ENCODE measurements at regions not wholly inside any gene's neighbourhood (a gene's known extent, or its start where the extent isn't known, plus 50 kb on each side); places are given as distances from the start of the nearest gene placed in this dataset.

DNA sequence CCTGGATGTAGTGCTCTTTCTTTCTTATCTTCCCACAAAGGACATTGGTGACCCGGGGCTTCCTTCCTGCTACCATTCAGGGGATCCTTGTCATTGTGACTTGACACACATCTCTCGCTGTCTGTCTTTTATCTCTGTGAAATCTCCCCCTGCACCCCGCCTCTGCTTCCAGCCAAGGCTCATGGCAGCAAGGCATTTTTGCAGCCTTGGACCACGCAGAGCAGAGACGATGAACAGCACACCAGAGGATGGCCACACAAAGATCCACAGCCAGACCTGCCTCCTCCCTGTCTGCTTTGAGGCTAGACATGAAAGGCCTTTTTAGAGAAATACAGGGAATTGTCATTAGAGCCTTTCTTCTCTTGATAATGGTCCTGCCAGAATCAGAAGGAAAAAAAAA, 549.1 kb downstream of the CDK5RAP2 start:
- no peak for FAIRE-seq

DNA sequence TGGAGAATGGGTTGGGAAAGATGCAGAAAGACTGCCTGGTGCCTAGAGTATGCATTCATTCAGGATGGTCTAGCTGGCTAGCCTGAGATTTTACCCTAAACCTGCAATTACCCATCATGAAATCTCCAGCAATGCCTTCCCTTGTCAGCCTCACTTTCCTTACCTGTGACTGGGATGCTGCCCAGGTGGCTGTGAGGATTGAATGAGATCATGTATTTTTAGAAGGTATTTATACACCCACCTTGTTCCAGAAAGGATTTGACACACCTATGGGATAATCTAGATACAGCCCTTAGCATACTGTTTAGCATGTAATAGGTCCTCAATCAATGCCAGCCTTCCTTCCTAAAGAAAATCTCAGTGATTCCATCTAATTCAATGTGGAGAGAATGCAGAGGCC, 561.4 kb downstream of the CDK5RAP2 start:
- FAIRE-seq (no peak), DNase-seq (ENCODE audit: low spot score in 2 of 2) (no peak)

More for the DNA sequence above, 549.1 kb downstream of the CDK5RAP2 start:
- DNase-seq (ENCODE audit: low spot score in 2 of 2) = no peak

DNA sequence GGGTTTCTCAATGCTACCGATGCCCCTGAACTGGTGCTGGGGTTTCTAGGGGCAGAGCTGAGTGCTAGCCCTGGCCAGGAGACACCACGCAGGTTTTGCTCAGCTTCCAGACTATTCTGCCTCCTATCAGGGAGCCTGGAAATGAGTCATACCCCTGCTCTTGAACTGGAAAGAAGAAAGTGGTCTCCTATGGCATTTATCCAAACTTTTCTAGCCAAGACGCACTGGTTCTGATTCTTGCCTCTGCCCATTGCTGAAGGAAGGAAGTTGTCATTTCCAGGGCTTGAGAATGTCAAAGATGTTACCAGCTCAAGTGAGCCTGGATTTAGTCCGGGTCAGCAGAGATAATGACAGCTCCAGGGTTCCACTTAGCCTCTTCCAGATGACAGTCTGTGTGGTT, 561.9 kb downstream of the CDK5RAP2 start:
- no peak for FAIRE-seq

DNA sequence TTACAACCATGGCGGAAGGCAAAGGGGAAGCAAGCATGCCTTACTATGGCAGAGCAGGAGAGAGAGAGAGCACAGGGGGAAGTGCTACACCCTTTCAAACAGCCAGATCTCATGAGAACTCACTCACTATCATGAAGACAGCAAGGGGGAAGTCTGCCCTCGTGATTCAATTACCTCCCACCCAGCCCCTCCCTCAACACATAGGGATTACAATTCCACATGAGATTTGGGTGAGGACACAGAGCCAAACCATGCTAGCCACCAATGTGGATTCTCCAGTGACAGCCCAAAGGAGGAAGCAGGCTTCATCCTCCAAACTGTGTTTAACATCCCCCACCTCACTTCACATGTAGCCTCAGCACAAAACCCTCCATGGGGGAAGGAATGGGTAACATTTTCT, 563.7 kb downstream of the CDK5RAP2 start:
- FAIRE-seq = no peak
- no peak for DNase-seq (ENCODE audit: low spot score in 2 of 2)

More for the DNA sequence above, 561.9 kb downstream of the CDK5RAP2 start:
- no peak for DNase-seq (ENCODE audit: low spot score in 2 of 2)

DNA sequence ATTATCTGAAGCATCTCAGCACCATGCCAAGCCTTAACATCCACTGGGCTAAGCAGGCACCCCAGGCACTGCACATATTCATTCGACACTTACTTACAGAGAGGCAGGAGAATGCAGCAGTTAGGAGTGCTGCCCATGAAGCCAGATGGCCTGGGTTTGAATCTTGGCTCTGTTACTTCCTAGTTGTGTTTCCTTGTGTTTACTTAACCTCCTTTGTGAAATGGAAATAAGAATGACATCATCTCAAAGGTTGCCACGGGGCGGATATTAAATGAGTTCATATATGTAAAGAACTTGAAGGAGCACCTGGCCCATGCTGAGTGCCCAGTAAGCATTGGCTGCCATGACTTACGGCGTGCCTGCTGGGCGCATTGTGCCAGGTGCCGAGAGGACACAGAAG, 565.2 kb downstream of the CDK5RAP2 start:
- DNase-seq (ENCODE audit: low spot score in 2 of 2) (no peak), FAIRE-seq (no peak)

DNA sequence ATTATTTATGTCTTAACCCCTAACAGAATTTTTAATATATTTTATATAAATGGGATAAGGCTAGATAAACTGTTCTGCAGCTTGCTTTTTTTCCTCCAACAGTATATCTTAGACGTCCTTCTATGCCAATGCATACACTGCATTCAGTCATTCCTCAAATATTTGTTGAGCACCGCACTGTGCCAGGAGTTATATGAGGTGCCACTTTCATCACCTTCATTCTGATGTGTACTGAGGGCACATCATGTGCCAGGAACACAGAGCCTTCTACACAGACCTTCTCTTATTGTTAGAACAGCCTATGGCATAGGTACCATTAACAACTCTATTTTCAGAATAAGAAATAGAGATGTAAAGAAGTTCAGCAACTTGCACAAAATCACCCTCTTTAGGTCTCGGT, 570.1 kb downstream of the CDK5RAP2 start:
- no peak for DNase-seq (ENCODE audit: low spot score in 2 of 2)
- FAIRE-seq = no peak

DNA sequence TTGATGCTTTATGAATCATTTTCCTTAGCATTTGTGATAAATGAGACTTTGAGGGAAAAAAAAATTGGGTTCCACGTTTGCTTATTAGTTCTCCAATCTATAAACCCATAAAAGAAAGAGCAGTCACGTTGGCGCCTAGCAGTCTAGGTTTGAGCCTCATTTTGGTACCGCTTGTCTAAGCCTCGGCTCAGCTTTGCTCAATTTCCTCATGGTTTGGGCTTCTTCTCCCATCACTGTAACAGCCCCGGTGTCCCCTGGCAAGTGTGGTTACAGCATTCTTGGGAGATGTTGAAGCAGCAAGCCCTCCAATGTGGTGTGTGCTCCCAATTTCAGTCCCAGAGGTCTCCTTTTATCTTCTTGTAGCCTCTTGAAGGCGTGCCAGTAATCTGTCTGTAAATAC, 578.4 kb downstream of the CDK5RAP2 start:
- DNase-seq (ENCODE audit: low spot score in 2 of 2) (no peak), FAIRE-seq (no peak)

DNA sequence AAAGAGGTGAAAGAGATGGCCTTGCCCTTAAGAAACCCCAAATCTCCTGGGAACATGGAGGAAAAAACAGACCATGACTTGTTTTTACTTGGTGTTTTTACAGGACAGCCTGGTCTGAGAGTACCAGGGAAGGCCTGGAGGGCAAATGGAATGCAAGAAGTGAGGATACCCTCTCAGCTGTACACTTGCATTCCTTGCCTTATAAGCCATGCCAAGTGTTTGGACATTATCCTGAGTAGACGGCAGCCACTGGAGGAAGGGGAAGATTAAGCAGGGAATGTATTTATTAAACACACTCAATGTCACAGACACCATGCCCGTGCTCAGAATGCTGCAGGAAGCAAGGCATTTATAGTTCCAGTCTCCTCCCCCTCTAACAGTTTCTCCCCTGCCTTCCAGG, 581.4 kb downstream of the CDK5RAP2 start:
- DNase-seq (ENCODE audit: low spot score in 2 of 2) (no peak), FAIRE-seq (no peak)

DNA sequence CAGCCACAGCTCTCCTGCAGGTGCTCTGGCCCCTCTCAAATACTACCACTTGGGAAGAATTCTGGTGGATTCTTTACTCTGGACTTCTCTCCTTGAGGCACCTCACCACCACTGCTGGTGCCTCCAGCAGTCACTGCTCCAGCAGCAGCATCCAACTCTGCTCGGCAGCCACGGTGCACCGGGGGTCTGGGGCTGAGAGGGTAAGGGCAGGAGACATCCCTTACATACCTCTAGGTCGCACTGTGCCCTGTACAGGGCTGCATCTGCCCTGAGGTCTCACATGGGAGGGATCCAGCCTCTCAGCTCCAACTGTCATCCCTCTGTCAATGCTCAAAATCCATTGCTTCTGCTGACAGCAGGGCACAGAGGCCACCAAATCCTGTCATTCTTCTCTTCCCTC, 588.2 kb downstream of the CDK5RAP2 start:
- DNase-seq (ENCODE audit: low spot score in 2 of 2) = no peak
- FAIRE-seq = no peak

DNA sequence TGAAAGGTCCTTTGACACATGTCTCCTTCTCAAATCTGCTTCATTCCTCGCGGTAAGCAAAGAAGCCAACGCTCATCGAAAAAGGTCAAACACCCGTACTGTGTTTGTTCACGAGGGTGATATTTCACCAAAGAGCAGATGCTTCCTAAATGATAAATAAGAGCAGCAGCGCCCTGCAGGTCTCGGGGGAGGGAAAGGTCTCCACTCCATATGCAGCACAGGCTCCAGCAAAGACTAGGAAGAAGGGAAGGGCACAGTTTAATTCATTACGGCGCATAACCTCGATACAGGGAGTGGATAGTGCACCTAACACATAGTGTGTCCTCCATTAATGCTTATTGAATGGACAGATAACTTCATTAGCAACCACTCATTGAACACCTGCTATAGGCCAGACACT, 593.3 kb downstream of the CDK5RAP2 start:
- no peak for DNase-seq (ENCODE audit: low spot score in 2 of 2)
- FAIRE-seq = no peak

DNA sequence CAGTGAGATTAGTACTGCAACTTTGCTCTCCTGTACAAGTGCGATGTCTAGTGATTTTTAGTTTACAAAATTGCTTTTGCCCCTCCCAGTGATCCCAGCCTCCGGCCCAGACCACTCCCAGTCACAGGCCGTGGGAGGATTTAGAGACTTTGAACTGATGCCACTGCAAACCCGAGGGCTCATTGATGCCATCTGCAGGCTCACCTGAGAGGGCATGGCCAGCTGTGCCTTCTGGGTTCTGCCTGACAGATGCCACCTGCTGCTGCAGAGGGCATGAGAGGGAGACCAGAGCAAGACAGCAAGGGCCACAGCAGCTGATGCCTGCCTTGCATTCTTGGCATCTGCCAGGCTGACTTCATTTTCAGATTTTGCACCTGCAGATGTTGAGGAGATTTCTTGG, 593.8 kb downstream of the CDK5RAP2 start:
- FAIRE-seq = no peak

DNA sequence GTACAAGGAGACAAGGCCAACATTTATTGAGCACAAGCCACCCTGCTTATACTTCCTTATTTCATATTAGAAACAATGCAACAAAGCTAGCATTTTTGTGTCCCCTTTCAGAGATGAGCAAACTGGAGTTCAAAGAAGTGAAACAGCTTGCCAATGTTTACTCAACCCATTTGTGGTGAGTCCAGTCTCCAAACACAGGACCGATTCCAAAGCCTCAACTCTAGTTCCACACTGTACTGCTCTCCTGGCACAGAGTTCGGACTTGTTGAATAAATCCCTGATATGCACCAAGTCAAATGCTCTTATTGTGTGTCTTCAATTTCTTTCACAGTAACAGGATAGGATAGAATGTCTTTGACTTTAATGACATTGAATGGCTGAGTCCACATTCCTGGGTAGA, 604.8 kb upstream of the BRINP1 start:
- FAIRE-seq = no peak
- DNase-seq (ENCODE audit: low spot score in 2 of 2) = no peak

More for the DNA sequence above, 593.8 kb downstream of the CDK5RAP2 start:
- no peak for DNase-seq (ENCODE audit: low spot score in 2 of 2)

DNA sequence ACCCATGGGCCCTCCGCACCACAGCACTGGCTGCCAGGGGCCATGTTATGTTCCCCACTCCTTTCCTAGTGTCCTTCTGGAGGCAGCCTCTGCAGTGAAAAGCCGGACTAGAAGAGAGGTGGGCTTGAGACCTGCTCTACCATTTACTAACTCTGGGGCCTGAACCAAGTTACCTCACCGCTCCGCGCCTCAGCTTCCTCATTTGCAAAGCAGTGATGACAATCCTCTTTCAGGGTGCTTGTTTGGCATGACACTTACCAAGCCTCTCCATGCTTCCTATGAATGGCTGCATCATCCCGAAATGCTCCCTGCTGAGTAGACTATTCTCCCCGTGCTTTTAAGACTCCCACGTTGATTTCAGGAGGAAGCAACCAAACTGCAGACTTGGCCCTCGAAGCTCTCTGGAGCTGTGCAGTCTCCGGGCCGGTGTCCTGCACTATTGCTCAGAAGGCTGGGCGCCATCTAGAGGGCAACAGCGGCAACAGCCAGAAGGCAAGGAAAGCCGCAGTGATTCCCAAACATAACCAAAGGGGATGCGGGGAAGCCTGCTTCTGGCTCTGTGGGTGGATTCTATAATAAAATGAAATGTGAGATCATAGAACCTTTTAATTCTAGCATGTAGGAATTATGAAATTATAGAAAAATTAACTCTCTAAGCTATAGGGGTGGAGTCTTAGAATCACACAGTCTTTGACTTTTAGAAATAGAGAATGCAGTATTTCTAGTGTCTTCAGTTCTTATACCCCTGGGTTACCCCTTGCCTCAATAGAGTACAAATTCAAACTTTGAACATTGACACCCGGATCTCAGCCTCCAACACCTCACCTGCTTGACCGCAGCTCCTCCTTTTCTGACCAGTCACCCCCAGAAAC, 599.8 kb upstream of the BRINP1 start:
- no peak for FAIRE-seq

DNA sequence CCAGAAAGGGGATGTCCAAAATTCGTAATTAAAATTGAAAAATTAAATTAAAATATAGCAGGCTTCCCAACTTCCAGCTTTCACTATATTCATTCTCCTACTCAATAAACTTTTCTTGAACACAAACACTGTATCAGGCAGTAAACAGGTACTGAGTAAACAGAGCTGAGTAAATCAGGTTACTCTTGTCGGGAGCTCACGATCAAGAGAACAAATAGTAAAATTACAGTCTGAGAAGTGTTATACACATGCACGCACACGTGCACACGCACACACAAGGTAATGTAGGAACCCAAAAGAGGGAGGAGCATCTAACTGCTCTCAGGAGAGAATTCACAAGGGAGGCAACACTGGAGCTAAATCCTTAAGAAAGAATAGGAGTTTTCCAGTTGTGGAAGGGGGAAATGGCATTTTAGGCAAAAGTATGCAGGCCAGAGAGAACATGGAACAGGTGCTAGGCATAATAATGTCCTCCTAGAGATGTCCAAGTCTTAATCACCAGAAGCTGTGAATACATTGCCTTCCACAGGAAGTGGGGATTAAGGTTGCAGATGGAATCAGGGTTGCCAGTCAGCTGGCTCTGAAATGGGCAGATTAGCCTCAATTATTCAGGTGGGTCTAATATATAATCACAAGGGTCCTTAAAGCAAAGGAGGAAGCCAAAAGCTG, 598.8 kb upstream of the BRINP1 start:
- DNase-seq (ENCODE audit: low spot score in 2 of 2) (no peak), FAIRE-seq (no peak)

More for the DNA sequence above, 599.8 kb upstream of the BRINP1 start:
- DNase-seq (ENCODE audit: low spot score in 2 of 2) = peak; percentile 10 to 72

DNA sequence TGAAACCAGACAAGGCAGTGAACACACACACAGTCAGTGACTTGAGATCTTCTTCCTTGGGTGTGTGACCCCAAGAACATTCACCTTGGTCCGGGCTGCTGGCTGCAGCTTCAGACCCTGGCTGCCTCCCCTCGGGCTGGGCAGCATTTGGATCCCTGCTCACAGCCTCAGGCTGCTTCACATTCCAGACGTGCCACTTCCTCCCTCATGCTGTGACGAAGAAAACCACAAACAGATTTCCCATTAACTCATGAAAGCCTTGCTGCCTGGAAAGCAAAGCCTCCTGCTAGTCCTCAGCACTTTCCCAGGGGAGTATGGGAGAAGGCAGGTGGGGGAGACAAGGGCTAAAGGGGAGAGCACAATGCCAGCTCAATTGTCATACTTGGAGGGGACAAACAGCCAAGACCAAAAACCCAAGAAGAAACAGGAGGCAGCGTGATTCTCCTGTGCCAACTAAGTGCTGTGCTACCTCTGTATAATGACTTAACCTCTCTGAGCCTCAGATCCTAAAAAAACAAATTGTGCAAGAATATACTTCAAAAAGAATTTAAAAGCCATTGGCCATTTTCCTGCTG, 594.6 kb upstream of the BRINP1 start:
- FAIRE-seq = no peak
- DNase-seq (ENCODE audit: low spot score in 2 of 2) = no peak

DNA sequence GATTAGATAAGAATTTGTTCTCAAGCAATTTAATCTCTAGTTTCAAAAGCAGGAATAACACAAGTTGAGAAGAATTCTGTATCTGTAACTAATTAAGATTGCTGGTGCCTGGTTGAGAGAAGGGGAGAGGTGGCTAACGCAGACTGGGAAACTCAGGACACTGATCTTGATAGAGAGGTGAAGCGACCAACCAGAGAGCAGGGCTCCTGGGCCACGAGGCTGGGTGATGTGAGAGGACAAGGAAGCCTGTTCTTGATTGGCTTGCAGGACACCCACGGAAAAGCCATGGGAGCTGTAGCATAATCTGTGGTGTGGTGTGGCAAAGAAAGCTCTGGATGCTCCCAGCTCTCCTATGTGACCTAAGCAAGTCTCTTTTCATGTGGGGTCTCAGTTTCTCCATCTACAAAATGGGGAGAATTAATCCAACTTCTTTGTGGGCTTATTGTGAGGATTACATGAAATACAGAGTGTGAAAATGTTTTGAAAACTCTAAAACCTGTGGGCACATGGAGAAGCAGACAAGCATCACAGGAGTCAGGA, 594.1 kb upstream of the BRINP1 start:
- FAIRE-seq = no peak
- no peak for DNase-seq (ENCODE audit: low spot score in 2 of 2)

DNA sequence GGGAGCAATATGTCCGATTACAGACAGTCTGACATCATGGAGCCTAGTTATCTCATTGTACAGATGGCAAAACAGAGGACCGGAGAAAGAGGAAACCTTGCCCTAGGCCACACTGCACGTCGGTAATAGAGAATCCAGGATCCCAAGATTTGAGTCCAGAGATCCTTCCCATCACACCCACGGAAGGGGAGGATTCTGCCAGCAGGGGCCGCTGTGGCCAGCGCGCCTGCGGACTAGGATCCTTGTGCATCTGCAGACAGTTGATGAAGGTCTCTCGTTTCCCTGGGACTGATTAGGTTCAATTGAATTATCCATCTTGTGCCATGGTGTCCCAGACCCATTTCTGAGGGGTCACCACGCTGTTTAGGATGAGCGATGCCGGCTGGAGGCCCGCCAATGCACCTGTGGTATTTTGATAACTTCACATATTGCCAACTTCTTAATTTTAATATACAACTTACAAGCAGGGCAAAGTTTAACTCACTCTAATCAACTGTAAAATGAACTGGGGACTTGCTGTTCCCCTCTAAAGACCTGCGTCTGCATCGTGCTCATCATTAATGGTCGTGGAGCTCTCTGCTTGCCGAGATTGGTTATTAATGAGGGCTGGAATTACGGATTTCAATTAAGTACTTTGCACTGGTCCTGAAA, 592.7 kb upstream of the BRINP1 start:
- FAIRE-seq = no peak

DNA sequence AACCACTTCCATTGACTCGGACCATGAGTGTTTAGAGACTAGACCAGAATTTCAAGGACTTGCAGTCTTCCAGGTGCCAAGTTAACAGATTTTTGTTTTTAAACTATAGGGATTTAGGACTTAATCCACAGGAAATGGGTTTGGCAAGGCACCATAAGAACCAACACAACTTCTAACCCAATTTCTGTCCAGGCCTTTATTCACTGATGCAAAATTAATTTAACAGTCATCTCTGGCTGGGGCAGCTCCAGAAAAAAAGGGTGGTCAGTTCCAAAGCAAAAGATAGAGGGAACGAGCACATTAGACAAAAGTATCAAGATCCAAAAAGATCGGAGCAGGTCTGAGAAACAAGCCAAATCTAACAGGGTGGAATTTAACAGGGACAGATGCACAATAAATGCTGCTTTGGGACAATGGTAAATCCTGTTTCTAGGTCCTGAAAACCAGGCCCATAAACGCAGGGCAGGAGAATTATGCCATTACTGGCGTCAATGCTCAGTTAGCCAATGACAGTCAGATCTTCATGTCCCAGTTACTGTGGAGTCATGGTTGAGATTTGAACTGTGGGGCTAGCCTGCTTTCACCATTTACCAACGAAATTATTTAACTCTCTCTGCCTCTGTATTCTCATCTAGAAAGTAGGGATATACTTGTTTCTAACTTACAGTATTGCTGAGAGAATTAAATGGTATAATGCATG, 590.8 kb upstream of the BRINP1 start:
- FAIRE-seq (no peak), DNase-seq (ENCODE audit: low spot score in 2 of 2) (no peak)

More for the DNA sequence above, 592.7 kb upstream of the BRINP1 start:
- no peak for DNase-seq (ENCODE audit: low spot score in 2 of 2)

DNA sequence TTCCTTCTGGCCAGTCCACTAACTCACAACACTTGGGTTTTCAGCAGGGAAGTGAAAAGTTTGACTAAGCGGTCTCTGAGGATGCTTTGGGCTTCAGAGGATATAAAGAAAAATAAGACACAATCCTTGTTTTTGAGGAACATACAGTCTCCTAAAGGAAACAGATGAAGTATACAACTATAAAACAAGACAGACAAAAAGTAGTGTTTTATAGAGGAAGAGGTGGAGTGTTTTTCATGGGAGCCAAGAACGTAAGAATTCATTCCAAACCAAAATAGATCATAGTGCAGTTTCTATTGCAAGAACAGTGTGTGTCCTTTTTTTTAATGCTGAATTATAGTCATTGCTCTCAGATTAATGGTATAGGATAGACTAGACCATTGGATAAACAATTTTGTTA, 586.9 kb upstream of the BRINP1 start:
- no peak for DNase-seq (ENCODE audit: low spot score in 2 of 2)
- FAIRE-seq = no peak

DNA sequence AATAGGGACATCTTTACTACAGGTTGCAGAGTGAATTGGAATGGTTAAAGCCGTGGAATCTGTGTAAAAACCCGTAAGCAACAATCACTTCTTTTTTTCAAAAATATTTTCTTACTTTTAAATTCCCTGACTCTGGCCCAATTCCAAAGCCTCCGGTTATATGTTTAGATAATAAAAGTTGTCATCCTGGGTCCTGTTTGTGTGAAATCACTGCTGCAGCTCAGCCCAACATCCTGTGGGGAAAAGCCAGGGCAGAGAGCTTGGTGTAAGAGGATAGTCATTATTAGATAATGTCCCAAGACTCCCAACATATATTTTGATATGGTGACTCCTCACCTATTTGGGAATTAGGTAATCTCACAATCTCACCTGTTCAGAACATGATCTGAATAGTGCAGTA, 586.0 kb upstream of the BRINP1 start:
- no peak for FAIRE-seq
- no peak for DNase-seq (ENCODE audit: low spot score in 2 of 2)

Measured in frontal cortex (tissue), 3 donors.